ENCODE measurements at regions not wholly inside any gene's neighbourhood (a gene's known extent, or its start where the extent isn't known, plus 50 kb on each side); places are given as distances from the start of the nearest gene placed in this dataset.

DNA sequence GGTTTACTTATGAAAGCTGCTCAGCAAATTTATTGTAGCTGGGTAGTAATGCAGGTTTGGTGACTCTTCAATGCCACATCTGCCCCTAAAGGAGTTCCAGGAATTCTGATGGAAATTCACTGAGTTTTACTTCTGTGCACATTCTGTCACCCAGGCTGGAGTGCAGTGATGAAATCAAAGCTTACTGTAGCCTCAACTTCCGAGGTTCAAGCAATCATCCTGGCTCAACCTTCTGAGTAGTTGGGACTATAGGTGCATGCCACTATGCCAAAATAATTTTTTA, 150.6 kb upstream of the RUNX1 start:
- Histone ChIP-seq H3K27me3 (no peaks in the 10 kb centered on the region), H3K4me3 (no peak overlapping the region), H3K9me3 (no peaks in the 10 kb centered on the region), H3K27ac (peak overlapping the region in 1 of 4 donors; percentile 62), H3K36me3 (no peaks in the 10 kb centered on the region), H3K4me1 (peaks cover 14 to 44% of the 10 kb centered on the region in 2 donors)
- ATAC-seq (no peak), DNase-seq (no peak)
- in situ Hi-C loops (cut with MboI; ENCODE audit: low sequenced_read_pairs in 4 of 4): no loop called here
- intact Hi-C loops (cut with DNase I; ENCODE audit: low total_unique reads): loop anchor here (5.0 to 10.0 kb wide), 2 partner anchors 147 to 315 kb away; no protein-coding TSS in a partner anchor
- TF ChIP-seq, protein P1, sequence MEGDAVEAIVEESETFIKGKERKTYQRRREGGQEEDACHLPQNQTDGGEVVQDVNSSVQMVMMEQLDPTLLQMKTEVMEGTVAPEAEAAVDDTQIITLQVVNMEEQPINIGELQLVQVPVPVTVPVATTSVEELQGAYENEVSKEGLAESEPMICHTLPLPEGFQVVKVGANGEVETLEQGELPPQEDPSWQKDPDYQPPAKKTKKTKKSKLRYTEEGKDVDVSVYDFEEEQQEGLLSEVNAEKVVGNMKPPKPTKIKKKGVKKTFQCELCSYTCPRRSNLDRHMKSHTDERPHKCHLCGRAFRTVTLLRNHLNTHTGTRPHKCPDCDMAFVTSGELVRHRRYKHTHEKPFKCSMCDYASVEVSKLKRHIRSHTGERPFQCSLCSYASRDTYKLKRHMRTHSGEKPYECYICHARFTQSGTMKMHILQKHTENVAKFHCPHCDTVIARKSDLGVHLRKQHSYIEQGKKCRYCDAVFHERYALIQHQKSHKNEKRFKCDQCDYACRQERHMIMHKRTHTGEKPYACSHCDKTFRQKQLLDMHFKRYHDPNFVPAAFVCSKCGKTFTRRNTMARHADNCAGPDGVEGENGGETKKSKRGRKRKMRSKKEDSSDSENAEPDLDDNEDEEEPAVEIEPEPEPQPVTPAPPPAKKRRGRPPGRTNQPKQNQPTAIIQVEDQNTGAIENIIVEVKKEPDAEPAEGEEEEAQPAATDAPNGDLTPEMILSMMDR (IDR thresholded peaks at IDR 0.05 in 4 of 5, conservative IDR thresholded peaks at IDR 0.05 in 1 of 5): no peak
- no peak for TF ChIP-seq POLR2A (IDR thresholded peaks at IDR 0.05)

GRCh38 chr21:35198982-35199732, 150.1 kb upstream of the RUNX1 start:
- in situ Hi-C loops (cut with MboI; ENCODE audit: low sequenced_read_pairs in 4 of 4): no loop called here
- no peaks in the 10 kb centered on the region for H3K36me3 ChIP-seq
- intact Hi-C loops (cut with DNase I; ENCODE audit: low total_unique reads): no loop called here
- ATAC-seq (no peak), DNase-seq (no peak)
- H3K9me3 ChIP-seq: no peaks in the 10 kb centered on the region
- no peaks in the 10 kb centered on the region for H3K27me3 ChIP-seq
- H3K4me3 ChIP-seq: no peak overlapping the region
- TF ChIP-seq, protein P1 (IDR thresholded peaks at IDR 0.05 in 4 of 5, conservative IDR thresholded peaks at IDR 0.05 in 1 of 5): no peak
- no peak for TF ChIP-seq POLR2A (IDR thresholded peaks at IDR 0.05)
- H3K4me1 ChIP-seq: peaks cover 12 to 39% of the 10 kb centered on the region in 2 donors
- H3K27ac ChIP-seq: peak overlapping the region in 3 of 4 donors; percentile 27 to 62 (median 54)

DNA sequence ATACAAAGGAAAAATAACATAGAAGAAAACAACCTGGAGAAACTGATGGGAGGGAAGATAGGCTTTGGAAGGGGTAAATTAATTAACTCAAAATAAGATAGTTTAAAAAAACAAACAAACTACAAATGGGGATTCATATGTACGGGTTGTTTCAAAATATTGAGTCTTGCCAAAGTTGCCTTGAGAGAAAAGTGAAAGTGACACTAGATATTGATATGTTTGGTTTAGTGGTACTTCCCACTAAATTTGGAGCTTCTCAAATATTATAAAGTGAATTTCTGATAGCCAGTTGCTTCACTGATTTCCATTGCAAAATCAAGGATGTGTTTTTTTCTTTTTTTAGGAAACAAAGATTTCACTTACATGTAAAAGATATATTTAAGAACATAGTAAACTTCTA, 149.5 kb upstream of the RUNX1 start:
- no peak for TF ChIP-seq POLR2A (IDR thresholded peaks at IDR 0.05)
- TF ChIP-seq, protein P1 (IDR thresholded peaks at IDR 0.05 in 4 of 5, conservative IDR thresholded peaks at IDR 0.05 in 1 of 5): no peak
- ATAC-seq: no peak
- H3K4me1 ChIP-seq: peaks cover 8 to 34% of the 10 kb centered on the region in 2 donors
- no peaks in the 10 kb centered on the region for H3K9me3 ChIP-seq
- H3K36me3 ChIP-seq: no peaks in the 10 kb centered on the region
- intact Hi-C loops (cut with DNase I; ENCODE audit: low total_unique reads) (no loop called here), in situ Hi-C loops (cut with MboI; ENCODE audit: low sequenced_read_pairs in 4 of 4) (no loop called here)
- peak overlapping the region; percentile 8 to 62 (median 53) for H3K27ac ChIP-seq
- H3K27me3 ChIP-seq: no peaks in the 10 kb centered on the region
- no peak for DNase-seq
- no peak overlapping the region for H3K4me3 ChIP-seq

DNA sequence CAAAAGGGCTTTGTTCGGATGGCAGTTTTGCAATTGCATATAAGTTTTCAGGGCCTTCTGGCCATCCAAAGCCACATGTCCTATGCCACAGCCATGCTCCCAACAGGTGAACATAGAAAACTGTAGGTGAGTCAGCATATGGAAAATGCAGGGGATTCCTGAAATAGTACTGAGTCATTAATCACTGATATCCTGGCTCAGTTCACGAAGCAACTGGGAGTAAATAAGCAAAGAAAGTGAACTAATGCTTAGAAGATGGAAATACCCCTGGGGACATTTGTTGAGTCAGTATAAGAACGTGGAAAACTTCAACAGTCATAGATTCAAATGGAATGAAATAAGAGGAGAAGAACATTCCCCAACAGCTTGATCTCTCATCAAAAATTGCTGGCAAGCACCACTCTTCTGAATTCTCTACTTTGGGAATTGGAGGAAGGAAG, 148.9 kb upstream of the RUNX1 start:
- Histone ChIP-seq H3K4me3 (no peak overlapping the region), H3K27me3 (no peaks in the 10 kb centered on the region), H3K27ac (peak overlapping the region; percentile 8 to 62 (median 53)), H3K36me3 (no peaks in the 10 kb centered on the region), H3K4me1 (peaks cover 5 to 29% of the 10 kb centered on the region in 2 donors), H3K9me3 (no peaks in the 10 kb centered on the region)
- in situ Hi-C loops (cut with MboI; ENCODE audit: low sequenced_read_pairs in 4 of 4) (no loop called here), intact Hi-C loops (cut with DNase I; ENCODE audit: low total_unique reads) (no loop called here)
- DNase-seq (no peak), ATAC-seq (peak; percentile 55 to 60)
- TF ChIP-seq, protein P1 (IDR thresholded peaks at IDR 0.05 in 4 of 5, conservative IDR thresholded peaks at IDR 0.05 in 1 of 5): no peak
- no peak for TF ChIP-seq POLR2A (IDR thresholded peaks at IDR 0.05)
